ENCODE measurements at regions not wholly inside any gene's neighbourhood (a gene's known extent, or its start where the extent isn't known, plus 50 kb on each side); places are given as distances from the start of the nearest gene placed in this dataset.

DNA sequence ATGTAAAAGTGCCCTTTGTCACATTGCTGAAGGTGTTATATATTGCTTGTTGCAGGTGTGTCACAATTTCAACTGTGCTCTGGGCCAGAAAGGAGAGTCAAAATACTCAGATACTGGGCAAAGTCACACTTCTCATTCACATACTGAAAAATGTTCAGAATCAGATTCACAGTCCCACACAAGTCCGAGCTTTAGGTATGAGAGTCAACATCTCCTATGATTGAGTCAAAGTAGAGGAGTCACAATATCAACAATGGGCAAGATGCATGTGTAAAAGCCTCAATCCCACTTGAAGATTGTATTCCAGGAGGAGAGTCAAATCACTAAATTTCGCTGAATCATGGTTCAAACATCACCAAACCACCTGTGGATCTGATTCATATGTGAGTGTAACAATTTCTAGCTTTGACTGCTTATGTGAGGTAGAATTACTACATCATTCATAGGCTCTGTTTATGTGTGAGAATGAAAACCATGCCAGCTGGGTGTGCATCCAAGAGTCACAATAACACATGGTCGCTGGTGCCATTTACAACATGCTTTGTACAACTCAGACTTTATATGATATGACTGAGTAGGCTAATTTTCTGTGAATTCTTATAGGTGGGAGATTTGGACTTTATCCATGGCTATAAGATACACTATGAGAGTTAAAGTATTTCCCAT lies 1039.8 kb upstream of the AMELY start:
- TF ChIP-seq, protein P1, sequence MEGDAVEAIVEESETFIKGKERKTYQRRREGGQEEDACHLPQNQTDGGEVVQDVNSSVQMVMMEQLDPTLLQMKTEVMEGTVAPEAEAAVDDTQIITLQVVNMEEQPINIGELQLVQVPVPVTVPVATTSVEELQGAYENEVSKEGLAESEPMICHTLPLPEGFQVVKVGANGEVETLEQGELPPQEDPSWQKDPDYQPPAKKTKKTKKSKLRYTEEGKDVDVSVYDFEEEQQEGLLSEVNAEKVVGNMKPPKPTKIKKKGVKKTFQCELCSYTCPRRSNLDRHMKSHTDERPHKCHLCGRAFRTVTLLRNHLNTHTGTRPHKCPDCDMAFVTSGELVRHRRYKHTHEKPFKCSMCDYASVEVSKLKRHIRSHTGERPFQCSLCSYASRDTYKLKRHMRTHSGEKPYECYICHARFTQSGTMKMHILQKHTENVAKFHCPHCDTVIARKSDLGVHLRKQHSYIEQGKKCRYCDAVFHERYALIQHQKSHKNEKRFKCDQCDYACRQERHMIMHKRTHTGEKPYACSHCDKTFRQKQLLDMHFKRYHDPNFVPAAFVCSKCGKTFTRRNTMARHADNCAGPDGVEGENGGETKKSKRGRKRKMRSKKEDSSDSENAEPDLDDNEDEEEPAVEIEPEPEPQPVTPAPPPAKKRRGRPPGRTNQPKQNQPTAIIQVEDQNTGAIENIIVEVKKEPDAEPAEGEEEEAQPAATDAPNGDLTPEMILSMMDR (IDR thresholded peaks at IDR 0.05), result no peak
- TF ChIP-seq POLR2A (IDR thresholded peaks at IDR 0.05), result no peak
- no peak for TF ChIP-seq EP300 (IDR thresholded peaks at IDR 0.05)

Measured in upper lobe of left lung (tissue), 4 donors.